Chondrocyte (in vitro differentiated cells): ENCODE measurements at regions not wholly inside any gene's neighbourhood (a gene's known extent, or its start where the extent isn't known, plus 50 kb on each side); places are given as distances from the start of the nearest gene placed in this dataset. TPM values are rescaled to one million over a fixed set of nuclear protein-coding genes. Genes with fewer than 3 reads are reported as not detected.

Source experiments
- DNase-seq: peaks from one replicate; pipeline ENCODE4 v3.0.0; 2021; ENCODE audit warnings: mixed read lengths, low spot score
- H3K27ac Mint-ChIP-seq: one replicate; pipeline ENCODE4 v1.8.0; 2021; ENCODE audit warnings: mild to moderate bottlenecking, moderate library complexity, mixed read lengths; ENCODE audit not compliant: unreplicated experiment
- H3K27me3 Mint-ChIP-seq: 2 replicates; pipeline ENCODE4 v1.8.0; 2021; ENCODE audit warnings: low read depth, mixed read lengths
- H3K36me3 Mint-ChIP-seq: 2 replicates; pipeline ENCODE4 v1.8.0; 2021; ENCODE audit warnings: low read depth, mixed read lengths
- H3K4me1 Mint-ChIP-seq: 2 replicates; pipeline ENCODE4 v1.8.0; 2021; ENCODE audit warnings: low read depth, mild to moderate bottlenecking, mixed read lengths
- H3K4me3 Mint-ChIP-seq: one replicate; pipeline ENCODE4 v1.8.0; 2021; ENCODE audit warnings: mild to moderate bottlenecking, moderate library complexity, mixed read lengths; ENCODE audit not compliant: unreplicated experiment
- H3K9me3 Mint-ChIP-seq: 2 replicates; pipeline ENCODE4 v1.8.0; 2021; ENCODE audit warnings: low read depth, mixed read lengths
- microRNA-seq: library from miRNA; unstranded; fragments of <30 nt; microRNA quantifications from one replicate; pipeline ENCODE4 v1.2.0, GENCODE V29; 2020; ENCODE audit warnings: borderline number of aligned reads
- TF ChIP-seq, protein P1 (sequence below): fragments of 200-600 bp; sonication (generic); IDR thresholded peaks from 2 replicates; pipeline ENCODE4 v1.5.0; 2021; ENCODE audit warnings: antibody characterized with exemption, mild to moderate bottlenecking, moderate library complexity

DNA sequence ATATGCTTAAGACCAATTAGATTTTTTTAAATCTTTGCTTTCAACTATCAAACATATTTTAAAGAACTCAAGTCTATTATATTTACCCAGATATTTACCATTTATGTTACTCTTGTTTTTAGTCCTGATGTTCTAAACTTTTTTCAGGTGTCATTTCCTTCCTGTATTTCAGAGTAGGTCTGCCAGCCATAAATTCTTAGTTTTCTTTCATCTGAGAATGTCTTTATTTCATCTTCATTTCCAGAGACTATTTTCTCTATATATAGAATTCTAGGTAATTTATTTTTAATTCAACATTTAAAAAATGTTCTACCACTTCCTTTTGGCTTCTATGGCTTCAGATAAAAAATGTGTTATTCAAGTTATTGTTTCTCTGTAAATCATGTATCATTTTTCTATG is 218.2 kb upstream of the AMIGO2 start:
- H3K27ac Mint-ChIP-seq = no peak overlapping the region
- DNase-seq = no peak
- no peaks in the 10 kb centered on the region for H3K36me3 Mint-ChIP-seq
- no peak overlapping the region for H3K4me3 Mint-ChIP-seq
- peaks cover 28% of the 10 kb centered on the region for H3K4me1 Mint-ChIP-seq
- TF ChIP-seq, protein P1, sequence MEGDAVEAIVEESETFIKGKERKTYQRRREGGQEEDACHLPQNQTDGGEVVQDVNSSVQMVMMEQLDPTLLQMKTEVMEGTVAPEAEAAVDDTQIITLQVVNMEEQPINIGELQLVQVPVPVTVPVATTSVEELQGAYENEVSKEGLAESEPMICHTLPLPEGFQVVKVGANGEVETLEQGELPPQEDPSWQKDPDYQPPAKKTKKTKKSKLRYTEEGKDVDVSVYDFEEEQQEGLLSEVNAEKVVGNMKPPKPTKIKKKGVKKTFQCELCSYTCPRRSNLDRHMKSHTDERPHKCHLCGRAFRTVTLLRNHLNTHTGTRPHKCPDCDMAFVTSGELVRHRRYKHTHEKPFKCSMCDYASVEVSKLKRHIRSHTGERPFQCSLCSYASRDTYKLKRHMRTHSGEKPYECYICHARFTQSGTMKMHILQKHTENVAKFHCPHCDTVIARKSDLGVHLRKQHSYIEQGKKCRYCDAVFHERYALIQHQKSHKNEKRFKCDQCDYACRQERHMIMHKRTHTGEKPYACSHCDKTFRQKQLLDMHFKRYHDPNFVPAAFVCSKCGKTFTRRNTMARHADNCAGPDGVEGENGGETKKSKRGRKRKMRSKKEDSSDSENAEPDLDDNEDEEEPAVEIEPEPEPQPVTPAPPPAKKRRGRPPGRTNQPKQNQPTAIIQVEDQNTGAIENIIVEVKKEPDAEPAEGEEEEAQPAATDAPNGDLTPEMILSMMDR = no peak
- H3K9me3 Mint-ChIP-seq = peaks cover 11% of the 10 kb centered on the region
- H3K27me3 Mint-ChIP-seq = no peaks in the 10 kb centered on the region

DNA sequence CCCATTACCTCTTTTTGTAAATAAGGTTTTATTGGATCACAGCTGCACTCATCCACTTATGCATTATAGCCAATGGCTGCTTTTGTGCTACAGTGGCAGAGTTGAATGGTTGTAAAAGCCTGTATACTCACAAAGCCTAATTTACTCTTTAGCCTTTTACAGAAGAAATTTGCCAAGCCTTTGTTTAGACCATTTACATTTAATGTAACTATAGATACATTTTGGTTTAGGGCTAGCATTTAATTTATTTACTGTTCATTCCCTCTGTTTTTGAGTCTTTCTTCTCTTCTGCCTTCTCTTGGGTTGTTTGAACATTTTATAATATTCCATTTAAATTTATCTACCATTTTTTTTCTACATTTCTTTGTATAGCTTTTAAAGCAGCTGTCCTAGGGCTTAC is 217.1 kb upstream of the AMIGO2 start:
- peaks cover 16% of the 10 kb centered on the region for H3K4me1 Mint-ChIP-seq
- no peak for DNase-seq
- TF ChIP-seq, protein P1 = no peak
- peaks cover 11% of the 10 kb centered on the region for H3K9me3 Mint-ChIP-seq
- no peaks in the 10 kb centered on the region for H3K27me3 Mint-ChIP-seq
- H3K36me3 Mint-ChIP-seq = no peaks in the 10 kb centered on the region
- no peak overlapping the region for H3K27ac Mint-ChIP-seq
- no peak overlapping the region for H3K4me3 Mint-ChIP-seq

DNA sequence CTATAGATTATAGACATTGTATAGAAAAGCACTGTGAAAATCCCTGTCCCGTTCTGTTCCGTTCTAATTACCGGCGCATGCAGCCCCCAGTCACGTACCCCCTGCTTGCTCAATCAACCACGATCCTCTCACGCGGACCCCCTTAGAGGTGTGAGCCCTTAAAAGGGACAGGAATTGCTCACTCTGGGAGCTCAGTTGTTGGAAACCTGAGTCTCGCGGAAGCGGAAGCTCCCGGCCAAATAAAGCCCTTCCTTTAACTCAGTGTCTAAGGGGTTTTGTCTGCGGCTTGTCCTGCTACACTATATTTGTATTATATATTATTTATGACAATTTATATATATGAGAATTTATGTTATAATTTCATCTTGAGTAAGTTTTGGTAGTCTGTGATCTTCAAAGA is 213.6 kb upstream of the AMIGO2 start:
- Mint-ChIP-seq H3K4me3 (no peak overlapping the region), H3K27ac (no peak overlapping the region), H3K27me3 (no peaks in the 10 kb centered on the region), H3K36me3 (no peaks in the 10 kb centered on the region), H3K9me3 (peaks cover 2% of the 10 kb centered on the region), H3K4me1 (peaks cover 3% of the 10 kb centered on the region)
- no peak for DNase-seq
- TF ChIP-seq, protein P1 = no peak

DNA sequence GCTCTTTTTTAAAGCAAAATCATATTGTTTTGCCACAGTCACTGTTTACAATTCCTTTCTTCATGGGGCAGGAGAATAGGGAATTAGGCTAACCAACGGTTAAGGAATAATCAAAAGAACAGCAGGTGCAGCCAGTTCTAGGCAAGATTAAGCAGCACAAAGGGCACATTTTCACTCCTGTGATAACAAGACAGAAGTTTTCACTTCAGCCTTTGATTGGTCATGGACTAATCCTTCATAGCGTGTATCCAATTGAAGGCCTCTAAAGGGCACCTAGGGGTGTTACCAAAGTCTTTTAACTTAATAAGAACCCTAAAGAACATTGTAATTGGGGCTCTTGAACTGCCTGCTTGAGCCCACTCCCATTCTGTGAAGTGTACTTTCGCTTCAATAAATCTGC is 206.9 kb upstream of the AMIGO2 start:
- DNase-seq = no peak
- TF ChIP-seq, protein P1 = no peak
- Mint-ChIP-seq H3K36me3 (no peaks in the 10 kb centered on the region), H3K27me3 (no peaks in the 10 kb centered on the region), H3K4me1 (peaks cover 14% of the 10 kb centered on the region), H3K27ac (no peak overlapping the region), H3K9me3 (no peaks in the 10 kb centered on the region), H3K4me3 (no peak overlapping the region)

Small RNA genes lying in the stretch of these regions (microRNA-seq; reads per million reads assigned to microRNA genes)
- gene MIR4494 = not detected
